Rectal smooth muscle tissue (tissue), 1 donor: ENCODE measurements at regions not wholly inside any gene's neighbourhood (a gene's known extent, or its start where the extent isn't known, plus 50 kb on each side); places are given as distances from the start of the nearest gene placed in this dataset.

Experiments used
- H3K27ac ChIP-seq: one replicate; pipeline ENCODE4 v1.7.0; 2013; ENCODE audit warnings: low read depth, low read length, inconsistent platforms
- H3K27me3 ChIP-seq: one replicate; pipeline ENCODE4 v1.7.0; 2013; ENCODE audit warnings: low read length; ENCODE audit not compliant: control insufficient read depth, insufficient read depth
- H3K36me3 ChIP-seq: one replicate; pipeline ENCODE4 v1.7.0; 2013; ENCODE audit warnings: low read length; ENCODE audit not compliant: control insufficient read depth, insufficient read depth
- H3K4me1 ChIP-seq: one replicate; pipeline ENCODE4 v1.7.0; 2013; ENCODE audit warnings: low read length; ENCODE audit not compliant: control insufficient read depth, insufficient read depth
- H3K4me3 ChIP-seq: one replicate; pipeline ENCODE4 v1.7.0; 2013; ENCODE audit warnings: low read length
- H3K9ac ChIP-seq: one replicate; pipeline ENCODE4 v1.7.0; 2013; ENCODE audit warnings: low read length

DNA sequence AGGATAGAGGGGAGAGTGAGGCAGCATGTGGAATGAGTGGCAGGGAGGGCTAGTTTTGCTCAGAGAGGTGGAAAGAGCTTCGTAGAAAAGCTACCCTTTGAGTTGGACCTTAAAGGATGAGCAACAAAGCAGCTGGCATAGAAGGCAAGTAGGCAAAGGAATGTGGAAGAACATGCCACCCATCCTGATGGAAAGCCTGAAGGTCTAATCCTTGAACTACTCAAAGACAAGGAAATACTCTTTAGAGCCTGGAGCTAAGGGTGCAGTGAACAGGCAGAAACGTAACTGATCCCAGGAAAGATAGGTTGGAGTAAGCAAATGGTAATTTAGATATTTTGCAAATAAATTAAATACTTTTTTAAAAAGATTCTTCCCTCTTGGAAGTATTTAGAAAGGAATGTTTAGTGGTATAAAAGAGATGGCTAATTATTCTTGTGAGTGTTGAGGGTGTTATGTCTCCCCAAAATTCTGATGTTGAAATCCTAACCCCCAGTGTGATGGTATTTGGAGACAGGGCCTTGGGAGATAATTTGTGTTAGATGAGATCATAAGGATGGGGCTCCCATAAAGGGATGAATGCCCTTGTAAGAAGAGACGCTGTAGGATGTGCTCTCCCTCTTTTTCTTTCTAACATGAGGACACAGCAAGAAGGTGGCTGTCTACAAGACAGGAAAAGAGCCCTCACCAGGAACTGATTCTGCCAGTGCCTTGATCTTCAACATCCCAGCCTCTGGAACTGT lies 308.1 kb upstream of the RUNX1 start:
- Histone ChIP-seq H3K4me1 (no peaks in the 10 kb centered on the region), H3K27ac (no peak overlapping the region), H3K4me3 (no peak overlapping the region)

DNA sequence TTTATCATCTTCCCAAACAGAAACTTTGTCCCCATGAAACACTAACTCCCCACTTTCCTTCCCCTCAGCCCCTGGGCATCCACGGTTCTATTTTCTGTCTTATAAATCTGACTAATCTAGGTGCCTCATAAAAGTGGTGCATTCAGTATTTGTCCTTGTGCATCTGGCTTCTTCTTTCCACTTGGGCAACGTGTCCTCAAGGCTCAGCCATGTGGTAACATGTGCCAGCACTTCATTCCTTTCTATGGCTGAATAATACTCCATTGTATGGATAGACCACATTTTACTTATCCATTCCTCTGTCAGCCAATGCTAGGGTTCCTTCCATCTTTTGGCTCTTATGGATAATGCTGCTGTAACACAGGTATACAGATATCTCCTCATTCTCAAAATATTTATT lies 305.0 kb upstream of the RUNX1 start:
- H3K36me3 ChIP-seq: no peaks in the 10 kb centered on the region
- H3K27me3 ChIP-seq: no peaks in the 10 kb centered on the region

More for the DNA sequence above, 308.1 kb upstream of the RUNX1 start:
- Histone ChIP-seq H3K9ac (no peak overlapping the region), H3K36me3 (no peaks in the 10 kb centered on the region), H3K27me3 (no peaks in the 10 kb centered on the region)

DNA sequence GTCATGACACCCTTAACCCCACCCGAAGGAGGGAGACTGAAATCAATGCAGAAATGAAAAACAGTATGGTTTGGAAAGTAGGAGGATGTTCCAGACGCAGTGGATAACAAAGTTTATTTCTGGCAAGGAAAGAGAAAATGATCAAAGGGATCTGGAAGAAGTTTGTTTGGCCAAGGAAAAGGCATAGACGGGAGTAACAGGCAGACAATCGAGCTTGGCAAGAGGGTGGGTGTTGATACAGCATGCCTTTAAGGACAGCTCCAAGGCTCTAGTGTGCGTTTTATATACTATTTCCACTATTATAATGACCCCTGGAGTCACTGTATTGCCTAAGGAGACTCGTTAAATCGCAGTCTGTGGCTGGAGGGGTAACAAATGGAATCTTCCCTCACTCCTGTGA lies 303.7 kb upstream of the RUNX1 start:
- Histone ChIP-seq H3K27ac (no peak overlapping the region), H3K4me3 (no peak overlapping the region), H3K9ac (no peak overlapping the region), H3K27me3 (no peaks in the 10 kb centered on the region), H3K36me3 (no peaks in the 10 kb centered on the region), H3K4me1 (no peaks in the 10 kb centered on the region)

More for the DNA sequence above, 305.0 kb upstream of the RUNX1 start:
- Histone ChIP-seq H3K9ac (no peak overlapping the region), H3K27ac (no peak overlapping the region), H3K4me1 (no peaks in the 10 kb centered on the region), H3K4me3 (no peak overlapping the region)

DNA sequence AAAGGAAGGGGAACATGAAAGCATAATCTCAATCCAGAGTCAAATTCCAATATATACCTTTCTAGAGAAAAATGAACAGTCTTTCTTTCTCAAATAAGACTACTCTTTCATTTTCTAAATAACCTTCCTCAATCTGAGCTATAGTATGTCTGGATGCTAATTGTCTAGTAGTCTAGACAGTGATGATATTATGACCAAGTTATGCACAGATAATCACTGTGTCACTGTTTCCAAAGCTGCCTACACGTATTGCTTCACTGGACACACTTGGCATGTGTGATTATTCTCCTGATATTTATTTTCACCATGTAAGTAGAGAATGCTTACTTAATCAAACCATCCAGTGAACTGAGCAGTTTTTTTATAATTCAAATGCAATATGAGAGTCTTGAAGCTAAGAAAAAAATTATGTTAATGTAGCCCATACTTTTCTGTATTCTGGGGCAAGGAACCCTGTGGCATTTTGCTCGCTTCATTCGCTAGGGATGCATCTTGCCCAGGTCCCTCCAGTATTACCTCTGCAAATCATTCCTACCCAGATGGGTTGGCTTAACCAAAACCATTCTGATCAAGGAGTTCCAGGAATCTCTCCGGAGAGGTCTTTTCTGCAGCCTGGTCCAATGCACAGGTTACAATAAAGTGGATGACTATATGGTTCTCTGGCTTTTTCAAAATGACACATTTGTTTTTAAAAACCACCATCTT lies 303.1 kb upstream of the RUNX1 start:
- H3K4me3 ChIP-seq: no peak overlapping the region
- H3K27me3 ChIP-seq: no peaks in the 10 kb centered on the region
- no peaks in the 10 kb centered on the region for H3K4me1 ChIP-seq
- no peaks in the 10 kb centered on the region for H3K36me3 ChIP-seq
- H3K9ac ChIP-seq: no peak overlapping the region
- no peak overlapping the region for H3K27ac ChIP-seq

GRCh38 chr21:35351434-35351833 lies 302.3 kb upstream of the RUNX1 start:
- no peak overlapping the region for H3K4me3 ChIP-seq
- H3K27me3 ChIP-seq: no peaks in the 10 kb centered on the region

DNA sequence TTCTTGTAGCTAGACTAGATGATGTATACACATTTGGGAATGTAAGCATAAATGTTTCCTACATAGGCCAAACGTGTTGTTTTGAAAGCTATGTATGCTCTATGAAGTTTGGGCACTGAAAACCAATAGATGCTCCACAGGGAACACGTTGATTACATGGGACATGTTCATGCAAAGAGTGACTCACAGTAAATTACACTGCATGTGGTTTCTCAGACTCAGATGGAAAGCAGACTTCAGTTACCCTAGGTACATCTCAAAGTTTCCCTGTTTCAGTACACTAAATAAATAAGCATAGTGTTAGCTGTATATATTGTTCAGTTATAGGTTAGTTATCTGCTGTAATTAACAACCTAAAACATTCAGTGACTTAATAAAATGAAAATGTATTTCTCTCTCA lies 301.9 kb upstream of the RUNX1 start:
- Histone ChIP-seq H3K27me3 (no peaks in the 10 kb centered on the region), H3K27ac (no peak overlapping the region), H3K36me3 (no peaks in the 10 kb centered on the region), H3K9ac (no peak overlapping the region), H3K4me3 (no peak overlapping the region), H3K4me1 (no peaks in the 10 kb centered on the region)

More at GRCh38 chr21:35351434-35351833, 302.3 kb upstream of the RUNX1 start:
- no peaks in the 10 kb centered on the region for H3K4me1 ChIP-seq
- H3K27ac ChIP-seq: no peak overlapping the region
- no peaks in the 10 kb centered on the region for H3K36me3 ChIP-seq
- H3K9ac ChIP-seq: no peak overlapping the region

- no peaks in the 10 kb centered on the region for H3K4me1 ChIP-seq
- no peak overlapping the region for H3K27ac ChIP-seq
- H3K27me3 ChIP-seq: no peaks in the 10 kb centered on the region
These were observed 300.4 kb upstream of the RUNX1 start for GRCh38 chr21:35349376-35350080.

DNA sequence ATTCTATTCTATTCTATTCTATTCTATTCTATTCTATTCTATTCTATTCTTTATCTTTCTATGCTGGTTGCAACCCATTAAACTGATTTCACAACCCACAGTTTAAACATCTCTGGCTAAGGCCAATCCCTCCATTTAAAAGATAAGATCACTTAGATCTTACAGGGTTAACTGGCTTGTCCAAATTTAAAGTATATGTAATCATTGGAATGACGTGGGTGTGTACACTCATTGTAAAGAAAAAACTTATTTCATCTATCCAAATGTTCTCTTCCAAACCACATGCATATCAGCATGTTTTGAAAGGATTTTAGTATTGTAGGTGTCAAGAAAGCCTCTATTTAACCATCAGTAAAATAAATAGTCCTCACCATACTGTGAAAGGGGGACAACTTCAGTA lies 299.6 kb upstream of the RUNX1 start:
- H3K36me3 ChIP-seq: no peaks in the 10 kb centered on the region
- H3K4me3 ChIP-seq: no peak overlapping the region
- H3K9ac ChIP-seq: no peak overlapping the region
- no peaks in the 10 kb centered on the region for H3K4me1 ChIP-seq
- no peaks in the 10 kb centered on the region for H3K27me3 ChIP-seq
- no peak overlapping the region for H3K27ac ChIP-seq

More at GRCh38 chr21:35349376-35350080, 300.4 kb upstream of the RUNX1 start:
- Histone ChIP-seq H3K9ac (no peak overlapping the region), H3K36me3 (no peaks in the 10 kb centered on the region), H3K4me3 (no peak overlapping the region)

- H3K4me3 ChIP-seq: no peak overlapping the region
- no peak overlapping the region for H3K9ac ChIP-seq
- H3K27ac ChIP-seq: no peak overlapping the region
- no peaks in the 10 kb centered on the region for H3K4me1 ChIP-seq
- H3K27me3 ChIP-seq: no peaks in the 10 kb centered on the region
- H3K36me3 ChIP-seq: no peaks in the 10 kb centered on the region
These were observed 297.6 kb upstream of the RUNX1 start for GRCh38 chr21:35346697-35347096.

DNA sequence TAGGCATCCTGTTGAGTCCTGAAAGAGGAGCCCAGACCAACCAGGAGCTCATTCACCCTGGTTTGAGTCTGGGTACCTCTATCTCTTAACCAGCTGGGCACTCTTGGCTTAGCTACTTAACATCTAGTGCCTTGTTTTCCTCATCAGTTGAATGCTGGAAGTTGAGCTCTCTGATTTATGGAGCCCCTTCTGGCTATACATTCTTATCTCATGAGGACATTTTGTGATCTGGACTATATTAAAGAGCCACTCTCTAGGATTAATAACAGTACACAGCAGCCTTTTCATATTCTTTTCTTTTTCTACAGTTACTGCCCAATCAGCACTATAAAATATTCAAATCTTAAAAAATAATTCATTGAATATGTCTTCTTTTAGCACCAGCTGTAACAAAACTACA lies 296.9 kb upstream of the RUNX1 start:
- Histone ChIP-seq H3K9ac (no peak overlapping the region), H3K4me3 (no peak overlapping the region), H3K27ac (no peak overlapping the region), H3K4me1 (no peaks in the 10 kb centered on the region), H3K36me3 (no peaks in the 10 kb centered on the region), H3K27me3 (no peaks in the 10 kb centered on the region)

DNA sequence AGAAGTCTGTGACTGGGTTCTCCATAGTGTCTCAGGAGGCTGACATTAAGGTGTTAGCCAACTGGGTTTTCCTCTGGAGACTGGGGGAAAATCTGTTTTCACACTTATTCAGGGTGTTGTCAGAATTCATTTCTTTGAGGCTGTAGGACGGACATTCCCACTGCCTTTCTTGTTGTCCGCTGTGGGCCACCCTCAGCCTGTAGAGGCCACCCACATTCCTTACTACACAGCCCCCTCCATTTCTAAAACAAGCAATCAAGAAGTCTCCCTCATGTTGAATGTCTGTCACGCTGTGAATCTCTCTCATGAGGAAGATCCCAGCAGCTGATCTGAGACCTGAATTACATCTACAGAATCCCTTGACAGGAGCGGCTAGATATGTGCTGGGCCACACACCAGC lies 295.5 kb upstream of the RUNX1 start:
- no peak overlapping the region for H3K27ac ChIP-seq
- H3K4me1 ChIP-seq: no peaks in the 10 kb centered on the region
- H3K4me3 ChIP-seq: no peak overlapping the region
- H3K36me3 ChIP-seq: no peaks in the 10 kb centered on the region
- H3K27me3 ChIP-seq: no peaks in the 10 kb centered on the region
- no peak overlapping the region for H3K9ac ChIP-seq

DNA sequence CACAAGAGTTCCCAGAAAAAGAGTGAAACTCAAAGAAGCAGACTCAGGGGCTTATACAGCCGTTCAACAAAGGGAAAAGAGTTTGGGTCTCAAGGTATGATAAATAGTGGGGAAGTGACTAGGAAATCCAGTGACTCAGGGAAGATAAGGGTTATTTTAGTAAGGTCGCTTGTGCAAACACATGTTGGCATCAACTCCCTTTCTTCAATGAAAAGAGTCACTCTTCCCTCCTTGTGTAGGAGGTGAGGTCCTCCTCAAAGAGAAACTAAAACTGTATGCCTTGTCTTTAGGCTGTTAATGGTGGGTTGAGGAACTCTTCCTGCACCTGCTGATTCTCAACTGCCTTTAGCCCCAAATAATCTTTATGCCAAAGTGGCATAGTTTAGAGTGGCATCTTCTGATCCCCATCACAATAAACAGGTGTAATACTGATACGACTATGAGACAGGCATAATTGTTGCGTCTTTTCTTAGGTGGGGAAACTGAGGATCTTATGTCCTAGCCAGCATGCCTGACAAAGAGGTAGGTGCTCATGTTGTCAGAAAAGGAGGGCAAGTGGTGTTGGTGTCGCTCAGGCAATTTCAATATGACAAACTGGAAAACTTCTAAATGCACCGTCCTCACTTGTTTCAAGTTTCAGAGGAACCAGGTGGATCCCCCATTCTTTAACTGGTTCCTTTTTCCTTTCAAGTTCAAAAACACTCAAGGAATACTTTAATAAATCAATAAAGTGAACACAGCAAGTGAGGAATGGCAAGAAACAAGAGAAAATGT lies 294.1 kb upstream of the RUNX1 start:
- no peaks in the 10 kb centered on the region for H3K36me3 ChIP-seq
- H3K27me3 ChIP-seq: no peaks in the 10 kb centered on the region
- no peak overlapping the region for H3K9ac ChIP-seq
- H3K4me3 ChIP-seq: no peak overlapping the region
- no peaks in the 10 kb centered on the region for H3K4me1 ChIP-seq
- no peak overlapping the region for H3K27ac ChIP-seq
